ENCODE measurements at regions not wholly inside any gene's neighbourhood (a gene's known extent, or its start where the extent isn't known, plus 50 kb on each side); places are given as distances from the start of the nearest gene placed in this dataset.

DNA sequence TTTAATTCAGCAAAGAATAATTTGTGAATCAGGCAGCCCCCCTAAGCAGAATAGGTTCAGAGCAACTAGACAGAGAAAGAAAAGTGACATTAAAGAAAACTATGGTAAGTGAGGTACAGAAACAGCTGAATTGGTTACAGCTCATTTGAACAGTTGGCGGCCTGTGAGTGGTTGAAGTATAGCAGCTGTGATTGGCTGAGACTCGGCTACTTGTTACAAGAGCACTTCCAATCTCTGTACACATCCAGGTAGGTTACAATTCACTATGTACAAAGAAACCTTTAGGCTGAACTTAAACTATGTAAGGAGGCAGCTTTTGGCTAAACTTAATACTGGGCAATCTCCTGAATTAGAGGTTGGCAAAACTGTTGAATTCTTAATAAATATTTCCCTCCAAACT is 171.1 kb upstream of the LHX8 start:
- WGBS, 4 donors, result 80 to 93% (median 87%) methylated on average over 2 of the region's 2 CpGs
- Histone ChIP-seq H3K9me3 (no peaks in the 10 kb centered on the region), H3K27ac (no peak overlapping the region), H3K4me3 (no peak overlapping the region), H3K36me3 (no peaks in the 10 kb centered on the region), H3K4me1 (peaks cover 0 to 3% (median 0%) of the 10 kb centered on the region in 12 donors), H3K27me3 (no peaks in the 10 kb centered on the region)
- intact Hi-C loops (cut with DNase I), result no loop called here
- no peak for TF ChIP-seq CTCF (IDR thresholded peaks at IDR 0.05)
- no peak for TF ChIP-seq POLR2A (IDR thresholded peaks at IDR 0.05)
- no peak for DNase-seq
- no peak for ATAC-seq

DNA sequence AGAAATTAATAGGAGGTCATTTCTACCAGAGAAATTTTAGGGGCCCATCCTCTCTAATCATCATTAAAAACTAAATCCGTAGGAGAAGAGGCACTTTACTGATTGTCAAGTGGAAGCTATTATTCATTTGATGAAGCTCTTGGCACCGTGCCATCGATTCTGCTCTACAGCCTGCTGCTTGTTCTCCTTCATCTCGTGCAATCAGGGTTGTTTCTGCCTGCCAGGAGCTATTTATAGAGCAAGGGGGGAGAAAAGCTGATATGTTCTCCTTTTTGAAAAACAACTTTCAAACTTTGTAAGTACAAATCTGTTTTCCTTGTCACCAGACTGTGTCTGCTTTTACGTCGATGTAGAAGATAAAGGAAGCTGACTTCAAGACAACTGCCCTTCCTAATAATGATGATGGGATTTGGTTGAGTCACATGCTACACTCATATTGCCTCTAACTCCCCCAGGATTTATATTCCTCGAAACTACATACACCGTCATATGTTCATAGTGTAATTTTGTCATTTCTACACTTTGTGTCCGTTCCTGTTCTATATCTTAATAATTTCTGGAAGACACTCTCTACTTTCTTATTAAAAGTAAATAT is 169.6 kb upstream of the LHX8 start:
- no peak for ATAC-seq
- intact Hi-C loops (cut with DNase I), result no loop called here

GRCh38 chr1:74969566-74970135 is 164.5 kb upstream of the LHX8 start:
- no peak for ATAC-seq
- TF ChIP-seq POLR2A (IDR thresholded peaks at IDR 0.05) (no peak), CTCF (IDR thresholded peaks at IDR 0.05) (no peak)
- Histone ChIP-seq H3K27ac (no peak overlapping the region), H3K4me1 (peaks cover 0 to 1% (median 0%) of the 10 kb centered on the region in 12 donors), H3K9me3 (no peaks in the 10 kb centered on the region), H3K4me3 (no peak overlapping the region), H3K36me3 (no peaks in the 10 kb centered on the region), H3K27me3 (no peaks in the 10 kb centered on the region)
- 66 to 89% (median 80%) methylated on average over 2 of the region's 2 CpGs for WGBS, 4 donors
- intact Hi-C loops (cut with DNase I), result no loop called here
- no peak for DNase-seq

More for the DNA sequence above, 169.6 kb upstream of the LHX8 start:
- Histone ChIP-seq H3K27ac (no peak overlapping the region), H3K27me3 (no peaks in the 10 kb centered on the region), H3K9me3 (no peaks in the 10 kb centered on the region), H3K36me3 (no peaks in the 10 kb centered on the region), H3K4me3 (no peak overlapping the region), H3K4me1 (peaks cover 0 to 3% (median 0%) of the 10 kb centered on the region in 12 donors)
- WGBS, 4 donors, result 21 to 23% (median 23%) methylated on average over 9 of the region's 9 CpGs
- DNase-seq, result peak in 3 of 5 donors; percentile 7 to 32 (median 18)
- TF ChIP-seq POLR2A (IDR thresholded peaks at IDR 0.05) (no peak), CTCF (IDR thresholded peaks at IDR 0.05) (no peak)

DNA sequence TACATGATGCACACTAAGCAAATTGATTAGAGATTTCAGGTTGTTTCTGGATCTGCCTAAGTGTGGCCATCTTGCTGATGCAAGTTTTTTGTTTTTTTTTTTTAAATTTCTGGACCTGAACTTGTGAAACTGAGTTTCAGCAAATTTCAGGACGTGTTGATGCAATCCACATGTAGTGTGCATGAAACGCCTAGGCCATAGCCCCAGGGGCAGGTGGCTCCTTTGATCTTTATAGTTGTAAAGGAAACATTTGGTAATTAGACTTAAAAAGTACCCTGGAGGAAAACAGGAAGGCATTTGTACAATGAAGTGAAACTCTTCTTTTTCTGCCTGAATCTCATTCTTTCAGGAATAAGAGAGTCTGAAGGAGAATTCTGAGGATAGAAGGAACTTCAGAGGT is 162.2 kb upstream of the LHX8 start:
- intact Hi-C loops (cut with DNase I), result no loop called here

More for the DNA sequence above, 162.2 kb upstream of the LHX8 start:
- Histone ChIP-seq H3K27me3 (no peaks in the 10 kb centered on the region), H3K27ac (no peak overlapping the region), H3K36me3 (no peaks in the 10 kb centered on the region), H3K4me3 (no peak overlapping the region), H3K9me3 (no peaks in the 10 kb centered on the region), H3K4me1 (no peaks in the 10 kb centered on the region)
- 36 to 56% (median 48%) methylated on average over 2 of the region's 2 CpGs for WGBS, 4 donors
- TF ChIP-seq POLR2A (IDR thresholded peaks at IDR 0.05) (no peak), CTCF (IDR thresholded peaks at IDR 0.05) (no peak)
- DNase-seq, result no peak
- no peak for ATAC-seq
